ENCODE measurements at regions not wholly inside any gene's neighbourhood (a gene's known extent, or its start where the extent isn't known, plus 50 kb on each side); places are given as distances from the start of the nearest gene placed in this dataset.

DNA sequence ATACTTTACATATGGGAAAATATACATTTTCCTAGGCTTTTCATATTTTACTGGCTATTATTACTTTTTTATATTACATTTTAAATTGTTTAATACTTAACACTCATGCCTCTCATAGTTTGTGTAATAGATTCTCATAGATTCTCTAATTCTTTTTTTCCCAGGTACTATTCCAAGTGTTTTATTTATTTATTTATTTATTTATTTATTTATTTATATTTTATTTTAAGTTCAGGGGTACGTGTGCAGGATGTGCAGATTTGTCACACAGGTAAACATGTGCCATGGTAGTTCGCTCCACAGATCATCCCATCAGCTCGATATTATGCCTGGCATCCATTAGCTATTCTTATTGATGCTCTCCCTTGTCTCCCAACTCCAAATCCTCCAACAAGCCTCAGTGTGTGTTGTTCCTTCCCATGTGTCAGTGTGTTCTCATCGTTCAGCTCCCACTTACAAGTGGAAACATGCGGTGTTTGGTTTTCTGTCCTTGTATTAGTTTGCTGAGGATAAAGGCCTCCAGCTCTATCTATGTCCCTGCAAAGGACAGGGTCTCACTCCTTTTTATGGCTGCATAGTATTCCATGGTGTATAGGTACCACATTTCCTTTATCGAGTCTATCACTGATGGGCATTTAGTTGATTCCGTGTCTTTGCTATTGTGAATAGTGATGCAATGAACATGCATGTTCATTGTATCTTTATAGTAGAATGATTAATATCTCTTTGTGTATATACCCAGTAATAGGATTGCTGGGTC is 205.4 kb upstream of the P2RY1 start:
- BruUV-seq (replicated peaks): no TSS peak
- Histone ChIP-seq H3K9ac (replicated peaks; ENCODE audit: extremely low read depth, insufficient read depth, low read length) (no peak overlapping the region), H2AFZ (ENCODE audit: low read depth, low read length) (no peak overlapping the region), H3K27me3 (ENCODE audit: control insufficient read depth in 2 of 2, insufficient read depth in 2 of 2, low read length in 2 of 2) (no peaks in the 10 kb centered on the region), H3K4me2 (ENCODE audit: insufficient read depth, low read length) (no peak overlapping the region), H4K20me1 (replicated peaks; ENCODE audit: control insufficient read depth, extremely low read depth, insufficient read depth, low read length) (no peaks in the 10 kb centered on the region), H3K9me3 (replicated peaks; ENCODE audit: control insufficient read depth, insufficient read depth, low read length) (no peaks in the 10 kb centered on the region), H3K4me3 (replicated peaks in 1 of 3; ENCODE audit: insufficient read depth in 1 of 3, low read depth in 1 of 3, low read length in 3 of 3) (no peak overlapping the region), H3K79me2 (ENCODE audit: control insufficient read depth, insufficient read depth, low read length) (no peaks in the 10 kb centered on the region), H3K4me1 (ENCODE audit: control insufficient read depth, extremely low read depth, insufficient read depth, low read length) (no peaks in the 10 kb centered on the region), H3K27ac (ENCODE audit: insufficient read depth, low read depth, low read length) (no peak overlapping the region), H3K36me3 (ENCODE audit: control insufficient read depth in 2 of 2, extremely low read depth in 1 of 2, insufficient read depth in 2 of 2, low read length in 2 of 2) (no peaks in the 10 kb centered on the region), H3K9me1 (replicated peaks; ENCODE audit: control insufficient read depth, extremely low read depth, insufficient read depth, low read length) (no peaks in the 10 kb centered on the region)
- CTCF ChIA-PET: no interaction called here
- no peak for FAIRE-seq
- DNase-seq (ENCODE audit: low read depth, low spot score): no peak
- intact Hi-C loops (cut with micrococcal nuclease): no loop called here
- TF ChIP-seq JUN (IDR thresholded peaks at IDR 0.05; ENCODE audit: borderline replicate concordance, insufficient read depth, insufficient read length, low read depth): no peak
- TF ChIP-seq, protein P1, sequence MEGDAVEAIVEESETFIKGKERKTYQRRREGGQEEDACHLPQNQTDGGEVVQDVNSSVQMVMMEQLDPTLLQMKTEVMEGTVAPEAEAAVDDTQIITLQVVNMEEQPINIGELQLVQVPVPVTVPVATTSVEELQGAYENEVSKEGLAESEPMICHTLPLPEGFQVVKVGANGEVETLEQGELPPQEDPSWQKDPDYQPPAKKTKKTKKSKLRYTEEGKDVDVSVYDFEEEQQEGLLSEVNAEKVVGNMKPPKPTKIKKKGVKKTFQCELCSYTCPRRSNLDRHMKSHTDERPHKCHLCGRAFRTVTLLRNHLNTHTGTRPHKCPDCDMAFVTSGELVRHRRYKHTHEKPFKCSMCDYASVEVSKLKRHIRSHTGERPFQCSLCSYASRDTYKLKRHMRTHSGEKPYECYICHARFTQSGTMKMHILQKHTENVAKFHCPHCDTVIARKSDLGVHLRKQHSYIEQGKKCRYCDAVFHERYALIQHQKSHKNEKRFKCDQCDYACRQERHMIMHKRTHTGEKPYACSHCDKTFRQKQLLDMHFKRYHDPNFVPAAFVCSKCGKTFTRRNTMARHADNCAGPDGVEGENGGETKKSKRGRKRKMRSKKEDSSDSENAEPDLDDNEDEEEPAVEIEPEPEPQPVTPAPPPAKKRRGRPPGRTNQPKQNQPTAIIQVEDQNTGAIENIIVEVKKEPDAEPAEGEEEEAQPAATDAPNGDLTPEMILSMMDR (IDR thresholded peaks at IDR 0.05; ENCODE audit: extremely low read depth in 1 of 2, insufficient read depth in 1 of 2, low read depth in 1 of 2, low read length in 2 of 2): no peak
- TF ChIP-seq FOS (IDR thresholded peaks at IDR 0.05; ENCODE audit: borderline replicate concordance, insufficient read depth, low read length): no peak
- TF ChIP-seq GATA2 (IDR thresholded peaks at IDR 0.05; ENCODE audit: insufficient read depth, insufficient read length, low read depth, low read length): no peak
- no peak for TF ChIP-seq EZH2 (IDR thresholded peaks at IDR 0.05; ENCODE audit: borderline replicate concordance, low read depth, low read length, severe bottlenecking)
- no peak for TF ChIP-seq POLR2AphosphoS5 (IDR thresholded peaks at IDR 0.05; ENCODE audit: insufficient read depth, low read depth, low read length)
- TF ChIP-seq POLR2A (IDR thresholded peaks at IDR 0.05; ENCODE audit: low read depth, low read length): no peak
- TF ChIP-seq, protein P2, sequence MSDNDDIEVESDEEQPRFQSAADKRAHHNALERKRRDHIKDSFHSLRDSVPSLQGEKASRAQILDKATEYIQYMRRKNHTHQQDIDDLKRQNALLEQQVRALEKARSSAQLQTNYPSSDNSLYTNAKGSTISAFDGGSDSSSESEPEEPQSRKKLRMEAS (IDR thresholded peaks at IDR 0.05; ENCODE audit: insufficient read depth, insufficient read length): no peak
- no peak for TF ChIP-seq MYC (IDR thresholded peaks at IDR 0.05; ENCODE audit: low read depth, low read length)
- dilution Hi-C loops (cut with MboI; ENCODE audit: extremely low pct_ligation_motif_present, low sequenced_read_pairs): no loop called here
- POLR2A ChIA-PET: no interaction called here

Measured in endothelial cell of umbilical vein (primary cell).